GM10266 (cell line): ENCODE measurements at regions not wholly inside any gene's neighbourhood (a gene's known extent, or its start where the extent isn't known, plus 50 kb on each side); places are given as distances from the start of the nearest gene placed in this dataset.

Source experiments
- DNase-seq: peaks from one replicate; pipeline ENCODE4 v3.0.0; 2012; ENCODE audit errors: extremely low spot score
- CTCF ChIP-seq: IDR thresholded peaks from 2 replicates; pipeline ENCODE4 v1.5.1; 2012; ENCODE audit warnings: mild to moderate bottlenecking, low read depth; ENCODE audit not compliant: control insufficient read depth, insufficient read depth; ENCODE audit errors: missing control alignments

- no peak for DNase-seq
- TF ChIP-seq CTCF, result no peak
These were observed 194.9 kb downstream of the DIRAS2 start for GRCh38 chr9:90447773-90448172.

GRCh38 chr9:90449213-90449925 lies 193.3 kb downstream of the DIRAS2 start:
- DNase-seq, result no peak
- no peak for TF ChIP-seq CTCF

- no peak for TF ChIP-seq CTCF
- DNase-seq, result no peak
These were observed 190.8 kb downstream of the DIRAS2 start for GRCh38 chr9:90451804-90452203.

- no peak for TF ChIP-seq CTCF
- DNase-seq, result no peak
These were observed 187.3 kb downstream of the DIRAS2 start for GRCh38 chr9:90455316-90455715.

- no peak for DNase-seq
- no peak for TF ChIP-seq CTCF
These were observed 185.0 kb downstream of the DIRAS2 start for GRCh38 chr9:90457386-90458190.

- DNase-seq, result no peak
- peak; percentile 9 for TF ChIP-seq CTCF
These were observed 184.1 kb downstream of the DIRAS2 start for GRCh38 chr9:90458485-90458884.

GRCh38 chr9:90459321-90459720 lies 183.3 kb downstream of the DIRAS2 start:
- DNase-seq, result peak; percentile 7
- TF ChIP-seq CTCF, result no peak
